NCI-H2107 (cell line): ENCODE measurements at regions not wholly inside any gene's neighbourhood (a gene's known extent, or its start where the extent isn't known, plus 50 kb on each side); places are given as distances from the start of the nearest gene placed in this dataset.

Experiments used
- DNase-seq: peaks from one replicate; lab custom pipeline; 2025; lab: John Stamatoyannopoulos, UW

DNA sequence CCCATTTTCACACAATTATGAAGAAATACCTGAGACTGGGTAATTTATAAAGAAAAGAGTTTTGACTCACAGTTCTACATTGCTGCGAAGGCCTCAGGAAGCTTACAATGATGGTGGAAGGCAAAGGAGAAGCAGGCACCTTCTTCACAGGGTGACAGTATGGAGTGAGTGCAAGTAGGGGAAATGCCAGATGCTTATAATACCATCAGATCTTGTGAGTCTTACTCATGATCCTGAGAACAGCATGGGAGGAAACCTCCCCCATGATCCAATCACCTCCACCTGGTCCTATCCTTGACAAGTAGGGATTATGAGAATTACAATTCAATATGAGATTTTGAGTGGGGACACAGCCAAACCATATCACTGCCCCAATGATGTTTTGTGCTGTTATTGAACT lies 189.3 kb upstream of the CRY1 start:
- no peak for DNase-seq

- DNase-seq = no peak
Measured at GRCh38 chr12:107283652-107284051, 190.3 kb upstream of the CRY1 start.

DNA sequence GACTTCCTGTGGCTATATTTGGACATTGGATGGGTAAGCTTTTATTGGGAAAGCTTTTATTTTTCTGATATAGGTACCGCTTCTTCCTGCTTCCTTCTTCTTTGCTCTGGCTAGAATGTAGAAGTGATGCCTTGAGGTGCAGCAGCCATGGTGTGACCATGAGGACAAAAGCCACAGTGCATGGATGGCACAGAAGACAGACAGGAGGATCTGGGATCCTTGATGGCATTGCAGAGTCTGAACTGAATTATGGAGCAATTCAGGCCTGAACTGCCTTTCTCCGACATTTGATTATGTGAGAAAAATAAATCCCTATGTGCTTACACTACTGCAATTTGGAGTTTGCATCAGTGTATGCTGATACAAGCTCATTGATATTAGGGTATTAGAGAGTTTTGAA lies 191.3 kb upstream of the CRY1 start:
- no peak for DNase-seq

DNA sequence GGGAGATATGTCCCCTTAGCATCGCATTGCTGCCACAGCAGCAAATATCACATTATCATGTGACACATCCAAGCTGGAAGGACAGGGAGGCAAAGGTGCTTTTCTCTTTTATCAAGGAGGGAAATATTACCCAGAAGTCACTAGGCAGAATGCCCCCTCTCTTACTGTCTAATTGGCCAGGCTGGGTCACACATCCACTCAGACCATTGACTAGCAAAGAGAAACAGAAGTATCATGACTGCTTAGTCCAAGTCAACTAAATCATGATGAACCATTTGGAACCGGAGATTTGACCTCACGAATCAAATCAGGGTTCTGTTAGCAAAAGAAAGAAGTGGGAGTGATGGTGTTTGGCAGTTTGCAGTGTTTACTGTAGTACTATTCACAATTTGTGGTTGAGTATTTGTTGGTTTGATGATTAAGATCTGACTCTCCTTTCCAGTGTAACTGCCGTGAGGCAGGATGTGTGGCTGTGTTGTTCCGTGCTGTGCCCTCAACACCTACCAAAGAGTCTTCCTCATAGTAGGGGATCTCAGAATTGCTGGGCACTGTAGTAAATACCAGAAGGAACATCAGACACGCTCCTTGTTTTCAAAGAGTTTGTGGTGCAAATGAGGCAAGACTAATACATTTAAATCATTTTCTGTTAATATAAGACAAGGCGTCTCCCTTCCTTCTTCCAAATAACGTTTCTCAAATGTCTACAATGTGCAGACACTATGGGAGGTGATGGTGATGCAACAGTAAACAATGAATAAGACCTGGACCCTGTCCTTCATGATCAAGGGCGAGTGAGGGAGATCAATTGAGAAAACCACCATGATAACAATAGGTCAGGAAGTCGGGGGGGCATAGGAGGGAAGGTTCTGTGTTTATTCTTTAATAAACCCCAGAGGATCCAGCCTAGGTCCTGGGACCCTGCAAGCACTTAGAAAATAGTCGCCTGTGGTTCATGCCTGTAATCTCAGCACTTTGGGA lies 194.4 kb upstream of the CRY1 start:
- DNase-seq = no peak

- DNase-seq = no peak
Measured at GRCh38 chr12:107288414-107289127, 195.2 kb upstream of the CRY1 start.

DNA sequence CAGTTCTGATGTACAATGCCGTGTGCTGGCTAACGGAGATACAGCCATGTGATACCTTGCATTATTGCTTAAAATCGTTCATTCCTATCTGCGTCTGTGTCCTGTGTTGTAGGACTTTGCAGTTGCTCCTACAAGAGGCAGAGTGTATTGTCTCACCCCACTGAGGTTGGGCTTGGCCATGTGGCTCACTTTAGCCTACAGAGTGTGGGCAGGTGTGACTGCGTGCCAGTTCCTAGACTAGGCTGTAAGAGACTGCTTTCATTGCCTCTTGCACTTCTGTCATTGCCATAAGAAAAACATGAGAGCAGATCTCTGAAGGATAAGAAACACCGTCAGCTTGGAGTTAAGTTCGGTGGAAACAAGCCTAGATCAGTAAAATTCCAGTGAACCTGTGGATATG lies 197.7 kb upstream of the CRY1 start:
- no peak for DNase-seq

DNA sequence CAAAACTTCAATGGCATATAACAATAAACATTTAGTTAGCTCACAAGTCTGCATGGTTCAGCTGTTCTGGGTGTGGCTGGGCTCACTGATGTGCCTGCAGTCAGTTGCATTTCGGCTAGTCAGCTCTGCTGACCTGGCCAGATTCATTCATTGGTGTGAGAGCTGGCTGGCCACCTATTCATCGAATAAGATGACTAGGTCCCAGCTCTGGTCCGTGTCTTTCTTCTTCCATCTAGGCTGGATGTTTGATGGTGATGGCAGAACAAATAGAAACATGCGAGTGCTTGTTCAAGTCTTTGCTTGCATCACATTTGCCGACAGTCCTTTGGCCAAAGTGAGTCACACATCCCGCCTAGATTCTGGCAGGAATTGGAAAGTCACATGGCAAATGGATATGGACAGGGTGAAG lies 203.3 kb upstream of the CRY1 start:
- no peak for DNase-seq

DNA sequence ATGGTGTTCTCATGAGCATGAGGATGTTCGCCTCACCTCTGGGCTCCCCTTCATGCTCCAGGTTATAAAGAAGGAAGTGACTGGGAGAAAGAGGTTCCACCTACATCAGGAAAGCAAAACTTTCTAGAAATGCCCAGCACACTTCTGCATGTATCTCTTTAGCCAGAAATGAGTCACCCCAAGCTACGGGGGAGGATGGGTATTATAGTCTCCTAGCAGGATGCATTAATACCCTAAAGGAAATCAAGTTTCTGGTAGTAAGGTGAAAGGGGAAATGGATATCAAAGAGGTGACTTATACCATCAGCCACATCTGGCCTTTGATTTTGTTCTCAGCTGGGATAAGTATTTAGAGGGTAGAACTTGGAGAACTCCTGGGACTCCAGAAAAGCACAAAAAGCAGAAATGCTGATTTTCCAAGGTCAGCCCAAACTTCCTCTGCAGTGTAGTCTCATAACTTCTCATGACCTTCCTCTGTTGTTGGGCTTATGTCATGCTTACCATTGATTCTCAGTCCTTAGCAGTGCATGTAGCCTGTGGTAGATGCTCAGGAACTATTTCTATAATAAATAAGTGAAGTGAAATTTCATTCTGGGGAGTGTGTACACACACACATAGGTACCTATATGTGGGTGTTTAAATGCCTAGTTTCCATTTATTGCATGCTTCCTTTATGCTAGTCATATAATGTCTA lies 209.4 kb upstream of the CRY1 start:
- no peak for DNase-seq

DNA sequence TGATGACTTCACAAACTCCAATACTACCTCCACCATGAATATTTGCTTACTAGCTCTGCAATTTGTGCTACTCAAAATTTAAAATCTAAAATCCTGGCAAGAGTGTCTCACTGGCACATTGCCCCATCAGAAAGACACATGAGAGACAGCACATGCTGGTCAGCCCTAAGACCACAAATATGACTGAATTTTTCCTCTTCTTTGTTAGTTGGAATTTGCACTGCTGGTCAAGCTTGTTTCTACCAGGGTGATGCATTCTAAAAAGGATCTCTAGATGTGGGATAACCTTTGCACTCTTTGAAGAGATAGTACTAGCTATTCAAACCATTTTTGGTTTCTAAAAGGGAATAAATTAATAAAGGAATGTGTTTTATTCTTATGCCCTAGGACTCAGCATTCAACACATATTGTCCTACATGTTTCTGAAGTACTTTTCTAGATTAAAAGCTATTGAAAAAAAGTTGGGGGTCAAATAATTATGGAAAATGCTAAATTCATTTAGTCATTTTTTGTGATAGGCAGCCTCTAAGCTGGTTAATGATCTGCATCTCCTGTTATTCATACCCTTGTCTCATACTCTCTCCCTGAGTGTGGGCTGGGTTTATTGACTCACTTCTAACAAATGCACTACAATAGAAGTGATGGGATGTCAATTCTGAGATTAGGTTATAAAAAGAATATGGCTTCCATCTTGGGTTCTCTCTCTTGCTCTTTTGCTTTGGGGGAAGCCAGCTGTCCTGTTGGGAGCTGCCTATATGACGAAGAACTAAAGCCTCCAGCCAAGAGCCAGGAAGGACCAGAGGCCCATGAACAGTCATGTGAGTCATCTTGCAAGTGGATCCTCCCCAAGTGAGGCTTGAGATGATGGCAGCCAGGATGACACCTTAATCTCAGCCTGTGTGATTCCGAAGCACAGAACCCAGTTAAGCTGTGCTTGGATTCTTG lies 211.5 kb upstream of the CRY1 start:
- DNase-seq = no peak

- DNase-seq = no peak
Measured at GRCh38 chr12:107306141-107306659, 212.9 kb upstream of the CRY1 start.

- no peak for DNase-seq
Measured at GRCh38 chr12:107308310-107308709, 215.0 kb upstream of the CRY1 start.

DNA sequence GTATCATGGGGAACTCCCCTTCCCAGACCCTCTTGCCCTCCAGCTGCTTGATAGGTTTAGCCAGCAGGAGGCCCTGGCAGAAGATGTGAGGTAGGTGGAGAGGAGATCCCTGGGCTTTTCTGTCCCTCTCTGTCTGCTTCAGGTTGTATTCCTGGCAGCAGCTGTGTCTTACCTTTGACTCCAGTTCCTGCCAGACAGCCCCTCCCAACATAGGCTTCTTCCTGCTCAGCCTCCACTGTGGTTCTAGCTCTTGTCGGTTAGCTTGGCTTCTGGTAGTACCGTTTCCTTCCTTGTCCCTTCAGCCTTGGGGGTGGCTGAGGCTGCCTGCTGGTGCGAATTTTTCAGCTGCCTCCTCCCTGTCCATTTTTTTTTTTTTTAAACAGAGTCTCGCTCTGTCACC lies 215.7 kb upstream of the CRY1 start:
- DNase-seq = no peak

DNA sequence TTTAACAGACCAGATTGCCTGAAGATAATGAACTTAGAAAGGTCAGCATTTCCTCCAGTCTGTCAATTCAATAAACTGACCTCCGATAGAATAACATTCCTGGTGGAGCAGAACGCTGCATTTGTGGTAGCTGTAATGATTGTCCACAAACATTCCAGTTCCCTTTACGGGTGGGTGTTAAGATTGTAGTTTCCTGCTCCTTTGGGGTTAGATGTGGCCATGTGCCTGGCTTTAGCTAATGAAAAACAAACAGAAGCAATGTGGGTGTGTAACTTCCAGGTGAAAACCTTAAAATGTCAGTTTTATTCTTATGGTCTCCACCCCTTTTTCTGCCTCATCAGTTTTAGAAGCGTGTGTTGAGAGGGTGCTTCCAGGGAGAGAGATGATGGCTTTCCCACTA lies 217.3 kb upstream of the CRY1 start:
- no peak for DNase-seq

- no peak for DNase-seq
Measured at GRCh38 chr12:107311682-107312081, 218.3 kb upstream of the CRY1 start.

GRCh38 chr12:107317751-107318555 lies 224.6 kb upstream of the CRY1 start:
- DNase-seq = peak; percentile 43

- DNase-seq = no peak
Measured at GRCh38 chr12:107318556-107318805, 225.1 kb upstream of the CRY1 start.

GRCh38 chr12:107318806-107319532 lies 225.6 kb upstream of the CRY1 start:
- no peak for DNase-seq

- no peak for DNase-seq
Measured at GRCh38 chr12:107319533-107320032, 226.2 kb upstream of the CRY1 start.

- DNase-seq = no peak
Measured at GRCh38 chr12:107320033-107320928, 226.9 kb upstream of the CRY1 start.
